Endothelial cell of hepatic sinusoid (primary cell): ENCODE measurements at regions not wholly inside any gene's neighbourhood (a gene's known extent, or its start where the extent isn't known, plus 50 kb on each side); places are given as distances from the start of the nearest gene placed in this dataset.
"Not testable (repeated sequence)": the region's sequence is repeated elsewhere in the genome, so short reads cannot be mapped to it uniquely, and the experiment has no call there.

Experiments used
- in situ Hi-C: cut with HindIII; loops from 2 replicates; pipeline ENCODE4 v1.10.0; 2017; ENCODE audit warnings: low sequenced_read_pairs

DNA sequence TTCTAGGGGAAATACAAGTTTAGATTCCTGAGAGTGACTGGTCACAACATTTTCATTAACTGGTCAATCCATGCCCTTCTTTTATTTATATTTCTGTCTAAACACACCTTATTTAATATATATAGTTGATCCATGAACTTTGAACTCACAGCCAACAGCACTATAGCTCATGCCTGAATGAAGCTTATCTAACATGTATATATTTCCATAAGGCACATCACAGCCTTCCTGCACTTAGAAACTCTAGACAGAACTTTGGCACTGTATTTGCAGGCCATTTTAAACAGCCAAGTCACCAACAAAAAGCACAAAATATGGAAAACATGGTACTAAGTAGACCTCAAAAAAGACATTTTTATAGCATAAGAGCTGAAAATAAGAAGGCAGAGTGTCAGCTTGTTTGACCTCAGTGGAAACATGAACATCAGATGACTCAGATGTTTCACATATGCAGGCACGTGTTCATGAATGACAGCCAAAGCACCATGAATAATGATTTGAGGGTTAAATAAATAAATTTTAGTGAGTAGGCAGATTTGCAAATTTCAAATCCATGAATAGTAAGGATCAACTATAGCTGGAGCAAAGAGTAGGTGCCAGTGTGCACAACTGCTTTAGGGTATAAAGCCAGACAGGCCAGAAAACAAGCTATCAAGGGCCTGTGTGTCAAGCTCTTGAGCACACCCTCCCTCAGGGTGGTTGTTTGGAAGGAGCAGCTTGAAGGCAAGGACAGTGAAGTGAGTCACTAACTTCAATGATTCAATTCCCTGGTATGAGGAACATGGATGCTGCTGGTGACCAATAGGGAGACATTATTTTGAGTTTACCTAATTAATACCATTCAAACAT lies 88.9 kb upstream of the NT5E start:
- in situ Hi-C loops: loop anchor here (5.0 to 10.0 kb wide), 2 partner anchors 66 to 94 kb away; partner anchors contain the start of gene NT5E

DNA sequence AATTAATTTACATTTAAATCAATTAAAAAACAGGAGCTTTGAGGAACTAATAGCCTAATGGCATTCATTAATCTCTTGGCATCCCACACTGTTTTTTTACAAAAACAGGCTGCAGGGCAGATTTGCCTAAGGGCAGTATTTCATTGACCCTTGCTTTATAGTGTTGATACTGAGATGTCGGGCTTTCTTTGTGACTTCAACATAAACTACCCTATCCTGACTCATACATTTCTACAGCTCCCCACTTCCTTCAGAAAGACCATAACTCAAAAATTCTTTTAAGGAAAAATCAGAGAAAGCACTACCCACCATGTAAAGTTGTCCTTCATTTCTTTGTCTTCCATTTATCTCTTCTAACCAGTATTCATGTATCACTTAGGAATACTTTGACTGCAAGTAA lies 92.2 kb upstream of the NT5E start:
- in situ Hi-C loops: no loop called here

DNA sequence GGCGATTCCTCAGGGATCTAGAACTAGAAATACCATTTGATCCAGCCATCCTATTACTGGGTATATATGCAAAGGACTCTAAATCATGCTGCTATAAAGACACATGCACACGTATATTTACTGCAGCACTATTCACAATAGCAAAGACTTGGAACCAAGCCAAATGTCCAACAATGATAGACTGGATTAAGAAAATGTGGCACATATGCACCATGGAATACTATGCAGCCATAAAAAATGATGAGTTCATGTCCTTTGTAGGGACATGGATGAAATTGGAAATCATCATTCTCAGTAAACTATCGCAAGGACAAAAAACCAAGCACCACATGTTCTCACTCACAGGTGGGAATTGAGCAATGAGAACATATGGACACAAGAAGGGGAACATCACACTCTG lies 93.1 kb upstream of the NT5E start:
- in situ Hi-C loops: not testable (repeated sequence)

DNA sequence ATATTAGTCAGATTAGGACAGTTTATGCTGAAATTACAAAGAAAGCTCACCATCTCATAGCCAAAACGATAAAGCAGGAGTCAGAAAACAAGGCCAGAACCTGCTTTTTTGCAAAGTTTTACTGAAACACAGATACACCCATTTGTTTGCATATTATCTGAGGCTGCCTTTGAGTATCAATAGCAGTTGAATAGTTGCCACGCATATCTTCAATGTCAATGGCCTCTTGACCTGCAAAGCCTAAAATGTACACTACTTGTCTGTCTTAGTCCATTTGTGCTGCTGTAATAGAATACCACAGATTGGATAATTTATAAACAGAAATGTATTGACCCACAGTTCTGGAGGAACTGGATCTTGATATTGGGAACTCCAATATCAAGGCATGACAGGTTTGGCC lies 94.1 kb upstream of the NT5E start:
- in situ Hi-C loops: no loop called here

DNA sequence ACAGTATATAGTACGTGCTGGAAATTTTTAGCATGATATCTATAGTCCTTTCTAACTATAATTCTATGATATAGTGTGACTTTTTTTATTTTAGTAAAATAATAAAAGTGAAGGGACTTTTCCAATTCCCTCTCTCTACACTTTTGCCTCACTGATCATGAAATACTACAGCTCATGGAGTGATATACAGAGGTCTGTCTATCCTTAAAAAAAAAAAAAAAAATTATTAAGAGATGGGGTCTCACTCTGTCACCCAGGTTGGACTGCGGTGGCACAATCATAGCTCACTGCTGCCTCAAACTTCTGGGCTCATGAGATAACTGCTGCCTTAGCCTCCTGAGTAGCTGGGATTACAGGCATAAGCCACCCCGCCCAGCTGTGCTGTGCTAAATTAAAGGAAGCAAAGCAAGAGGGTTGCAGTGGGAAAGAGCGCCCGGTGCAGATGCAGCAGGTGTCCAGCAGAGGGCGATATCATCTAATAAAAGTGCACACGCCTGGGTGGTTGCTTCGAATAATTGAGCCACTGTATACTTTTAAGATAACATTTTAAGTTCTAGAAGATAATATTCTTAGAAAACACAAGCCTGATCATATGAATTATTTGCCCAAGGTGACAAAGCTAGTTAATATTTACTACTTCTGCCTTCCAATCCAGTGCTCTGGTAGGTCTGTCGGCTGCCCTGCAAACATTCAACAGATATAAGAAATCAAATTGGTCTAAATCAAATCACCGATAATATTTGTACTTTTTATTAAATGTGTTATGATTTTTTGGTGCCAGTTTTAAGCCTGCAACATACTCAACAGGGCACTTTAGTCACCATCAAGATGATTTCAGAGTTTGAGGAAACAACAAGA lies 94.9 kb upstream of the NT5E start:
- in situ Hi-C loops: loop anchor here (5.0 kb wide), 1 partner anchor 122 kb away; no protein-coding TSS in a partner anchor

DNA sequence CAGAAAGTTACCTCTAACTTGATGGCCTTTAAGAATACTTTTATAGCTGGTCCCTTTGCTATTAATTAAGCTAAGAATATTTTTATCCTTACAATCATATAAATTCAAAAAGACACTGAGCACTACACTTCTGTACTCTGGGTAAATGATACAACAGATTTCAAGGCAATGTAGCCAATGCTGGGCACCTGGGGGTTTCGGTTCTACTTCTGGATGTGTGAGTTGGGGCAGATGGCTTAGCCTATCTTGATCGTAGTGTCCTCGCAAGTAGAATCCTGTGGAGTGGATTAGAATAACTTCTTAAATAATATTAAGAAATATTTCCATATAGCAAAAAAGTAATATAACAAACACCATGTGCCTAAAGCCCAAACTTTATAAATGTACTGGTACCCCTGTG lies 96.9 kb upstream of the NT5E start:
- in situ Hi-C loops: loop anchor here (5.0 kb wide), 1 partner anchor 124 kb away; no protein-coding TSS in a partner anchor

DNA sequence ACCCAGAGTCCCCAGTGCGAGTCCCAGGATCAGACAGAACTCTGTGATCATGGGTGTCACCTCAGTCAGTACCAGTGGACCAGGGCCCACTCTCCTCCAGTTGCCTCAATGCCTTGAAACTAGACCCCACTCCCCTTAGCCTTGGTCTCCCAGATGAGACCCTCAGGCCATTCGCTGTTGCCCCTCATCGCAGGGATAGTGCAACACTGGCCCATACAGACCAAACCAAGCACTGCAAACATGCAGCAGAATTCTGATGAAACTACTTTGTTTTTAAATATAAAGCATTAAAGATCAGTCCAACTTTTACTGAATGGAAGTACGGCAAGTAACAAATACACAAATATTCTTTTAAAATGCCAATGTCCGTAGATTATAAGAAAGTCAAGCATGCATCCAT lies 101.2 kb upstream of the NT5E start:
- in situ Hi-C loops: no loop called here

DNA sequence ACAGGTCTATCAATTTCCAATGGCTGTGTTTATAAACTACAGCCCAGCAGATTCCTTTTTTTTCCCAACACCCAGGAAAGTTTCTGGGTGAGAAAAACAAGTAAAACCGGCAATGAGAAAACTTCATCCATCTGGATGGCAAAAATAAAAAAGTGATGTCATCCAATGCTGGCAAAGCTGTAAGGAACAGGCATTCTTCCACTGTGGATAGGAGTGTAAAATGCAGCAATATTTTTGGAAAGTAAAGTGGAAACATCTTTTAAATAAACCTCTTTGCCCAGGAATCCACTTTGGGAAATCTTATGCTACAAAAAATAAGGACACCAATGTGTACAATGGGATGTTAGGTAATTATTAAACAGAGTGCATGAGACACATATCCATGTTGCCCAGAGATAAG lies 102.1 kb upstream of the NT5E start:
- in situ Hi-C loops: no loop called here

DNA sequence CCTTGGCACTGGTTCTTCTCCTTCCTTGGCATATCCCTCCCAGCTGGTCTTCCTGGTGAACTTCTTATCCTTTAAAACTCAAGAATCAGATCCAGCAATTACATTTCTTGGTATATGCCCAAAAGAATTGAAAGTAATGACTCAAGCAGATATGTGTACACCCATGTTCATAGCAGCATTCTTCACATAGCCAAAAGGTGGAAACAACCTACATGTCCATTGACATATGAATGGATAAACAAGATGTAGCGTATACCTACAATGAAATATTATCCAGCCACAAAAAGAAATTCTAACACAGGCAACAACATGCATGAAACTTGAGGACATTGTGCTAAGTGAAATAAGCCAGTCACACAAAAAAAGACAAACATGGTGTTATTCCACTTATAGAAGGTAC lies 103.7 kb upstream of the NT5E start:
- in situ Hi-C loops: no loop called here

DNA sequence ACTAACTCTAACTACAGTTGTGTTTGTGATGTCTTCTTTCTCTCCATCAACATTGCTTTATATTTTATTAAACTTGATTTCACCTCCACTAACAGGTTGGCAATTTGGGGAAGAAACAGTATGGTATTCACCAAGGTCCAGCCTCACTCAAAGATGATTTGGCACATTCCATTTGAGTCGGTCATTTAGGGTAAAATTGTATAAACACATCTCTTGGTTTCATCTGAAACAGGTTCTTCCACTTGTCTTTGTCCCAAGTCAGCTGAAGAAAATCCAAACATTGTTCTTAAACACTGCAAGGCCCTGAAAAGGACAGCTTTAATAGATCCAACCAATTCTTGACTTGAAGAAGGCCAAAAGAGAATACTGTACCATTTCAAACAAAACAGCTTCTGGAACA lies 104.9 kb upstream of the NT5E start:
- in situ Hi-C loops: no loop called here

DNA sequence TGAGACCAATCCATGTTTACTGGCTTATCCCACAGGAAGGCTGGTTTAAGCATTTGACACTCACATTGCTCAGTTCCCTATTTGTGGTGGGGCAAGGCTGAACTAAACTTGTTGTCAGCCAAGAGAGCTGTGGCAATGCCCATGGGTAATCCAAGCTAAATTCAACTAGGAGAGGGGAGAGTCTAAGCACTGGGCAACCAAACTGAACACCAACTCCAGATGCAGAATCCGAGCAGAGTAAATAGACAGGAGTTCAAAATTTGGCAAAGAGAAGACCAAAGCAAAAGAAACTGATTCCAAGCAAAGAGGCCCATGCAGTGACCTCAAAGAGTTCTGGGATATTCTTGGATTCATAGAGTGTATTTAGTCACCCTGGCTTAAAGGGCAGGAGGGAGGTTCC lies 106.5 kb upstream of the NT5E start:
- in situ Hi-C loops: no loop called here

DNA sequence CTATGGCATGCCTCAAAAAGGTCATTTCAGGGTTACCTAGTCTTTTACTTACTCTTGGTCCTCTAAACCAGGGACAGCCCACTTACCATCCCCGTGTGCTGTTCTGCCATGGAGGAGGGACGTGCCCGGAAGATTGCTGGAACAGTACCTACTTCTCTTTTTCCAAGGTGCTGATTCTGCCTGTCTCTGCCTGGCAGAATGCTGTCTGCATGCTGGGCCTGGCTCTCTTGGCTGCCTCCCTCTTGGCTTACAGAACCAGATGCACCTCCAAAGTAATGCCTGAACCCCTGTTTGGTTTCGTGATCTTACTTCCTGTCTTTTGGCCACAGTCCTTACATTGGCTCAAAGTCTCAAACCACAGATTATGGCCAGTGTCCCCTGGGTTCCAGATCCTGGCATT lies 120.7 kb upstream of the NT5E start:
- in situ Hi-C loops: no loop called here

DNA sequence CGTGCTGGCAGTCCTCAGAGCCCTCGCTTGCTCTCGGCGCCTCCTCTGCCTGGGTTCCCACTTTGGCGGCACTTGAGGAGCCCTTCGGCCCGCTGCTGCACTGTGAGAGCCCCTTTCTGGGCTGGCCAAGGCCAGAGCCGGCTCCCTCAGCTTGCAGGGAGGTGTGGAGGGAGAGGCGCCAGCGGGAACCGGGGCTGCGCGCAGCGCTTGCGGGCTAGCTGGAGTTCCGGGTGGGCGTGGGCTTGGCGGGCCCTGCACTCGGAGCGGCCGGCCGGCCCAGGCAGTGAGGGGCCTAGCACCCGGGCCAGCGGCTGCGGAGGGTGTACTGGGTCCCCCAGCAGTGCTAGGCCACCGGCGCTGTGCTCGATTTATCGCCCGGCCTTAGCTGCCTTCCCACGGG lies 124.1 kb upstream of the NT5E start:
- in situ Hi-C loops: not testable (repeated sequence)

DNA sequence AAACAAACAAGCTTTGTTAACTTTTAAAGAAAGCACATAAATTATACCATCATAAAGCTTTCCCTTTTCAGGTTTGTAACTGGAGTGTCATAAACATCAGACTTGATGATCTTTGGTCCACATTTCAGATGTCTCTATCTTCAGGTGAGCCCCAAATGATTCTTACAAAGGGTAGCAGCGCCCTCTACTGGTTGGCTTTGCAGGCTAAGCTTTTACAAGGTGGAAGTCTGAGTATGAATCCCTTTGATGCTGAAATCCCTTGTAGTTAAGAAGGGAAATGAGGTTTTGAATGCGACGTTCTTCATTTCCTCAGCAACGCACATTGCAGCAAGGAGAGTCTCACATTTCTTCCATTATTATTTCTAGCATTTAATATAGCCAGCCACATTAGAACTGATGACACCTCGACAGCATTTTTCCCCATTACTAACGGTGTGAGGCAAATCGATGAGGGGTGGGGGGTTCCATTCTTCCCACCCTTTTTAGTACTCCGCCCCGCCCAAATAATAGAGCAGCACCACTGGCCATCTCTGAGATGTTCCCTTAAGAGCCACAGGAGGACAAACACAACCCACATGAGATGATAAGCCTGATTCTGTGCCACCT lies 126.3 kb upstream of the NT5E start:
- in situ Hi-C loops: loop anchor here (25.0 kb wide), 1 partner anchor 636 kb away; no protein-coding TSS in a partner anchor

DNA sequence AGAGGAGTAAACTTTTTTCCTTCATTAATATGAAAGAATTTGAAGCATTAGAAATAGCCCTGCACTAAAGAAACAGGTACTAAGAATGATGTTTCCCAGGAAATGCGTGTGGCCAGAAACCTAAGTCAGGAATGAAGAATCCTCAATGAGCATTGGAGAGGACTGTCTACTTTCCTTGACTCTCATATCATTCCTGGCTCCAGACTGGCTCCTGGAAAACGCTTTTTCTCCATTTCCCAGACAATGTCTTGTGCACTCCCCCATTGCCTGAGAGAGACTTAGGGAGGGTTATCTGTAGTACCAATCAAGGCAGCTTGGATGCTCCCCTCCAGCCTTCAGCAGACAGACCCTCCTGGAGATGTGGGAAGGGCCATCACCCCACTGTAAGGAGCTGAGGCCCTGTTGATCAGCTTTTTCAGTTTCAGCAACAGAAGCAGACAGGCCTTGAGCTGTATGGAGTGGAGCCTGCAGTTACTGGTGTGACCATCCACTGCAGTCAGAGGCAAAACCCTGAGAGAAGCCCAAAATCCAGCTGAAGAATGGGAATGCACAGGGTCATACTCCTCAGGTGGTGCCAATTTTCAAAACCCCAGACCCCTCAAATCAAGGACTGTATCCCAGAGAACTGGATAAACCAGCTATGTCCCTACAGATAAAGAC lies 127.3 kb upstream of the NT5E start:
- in situ Hi-C loops: loop anchor here (25.0 kb wide), 1 partner anchor 635 kb away; no protein-coding TSS in a partner anchor

DNA sequence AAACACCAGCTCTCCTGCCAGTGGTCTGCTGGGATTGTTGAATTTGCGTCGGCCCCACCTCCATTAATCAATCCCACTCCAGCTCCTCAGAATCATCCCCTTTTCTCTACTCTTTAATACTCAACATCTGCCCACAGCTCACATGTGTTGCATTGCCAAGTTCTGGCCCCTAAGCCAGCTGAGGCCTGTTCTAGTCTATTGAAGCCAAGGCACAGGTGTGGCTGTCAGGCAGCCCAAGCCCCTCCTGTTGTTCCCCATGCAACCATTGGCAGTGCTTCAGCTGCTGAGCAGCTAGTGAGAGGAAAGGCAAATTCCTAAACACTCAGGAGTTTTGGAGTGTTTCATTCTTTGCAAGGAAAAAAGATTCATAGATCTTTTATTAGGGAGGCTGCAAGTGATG lies 128.0 kb upstream of the NT5E start:
- in situ Hi-C loops: loop anchor here (25.0 kb wide), 1 partner anchor 635 kb away; no protein-coding TSS in a partner anchor

DNA sequence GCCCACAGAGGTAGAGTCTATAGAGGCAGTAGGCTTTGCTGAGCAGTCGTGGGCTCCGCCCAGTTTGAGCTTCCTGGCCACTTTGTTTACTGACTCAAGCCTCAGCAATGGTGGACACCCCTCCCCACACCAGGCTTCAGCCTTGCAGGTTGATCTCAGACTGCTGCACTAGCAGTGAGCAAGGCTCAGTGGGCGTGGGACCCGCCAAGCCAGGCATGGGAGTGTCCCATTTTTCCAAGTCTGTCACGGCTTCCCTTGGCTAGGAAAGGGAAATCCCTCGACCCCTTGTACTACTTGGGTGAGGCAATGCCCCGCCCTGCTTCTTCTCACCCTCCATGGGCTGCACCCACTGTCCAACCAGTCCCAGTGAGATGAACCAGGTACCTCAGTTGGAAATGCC lies 135.3 kb upstream of the NT5E start:
- in situ Hi-C loops: loop anchor here (25.0 kb wide), 1 partner anchor 627 kb away; no protein-coding TSS in a partner anchor

DNA sequence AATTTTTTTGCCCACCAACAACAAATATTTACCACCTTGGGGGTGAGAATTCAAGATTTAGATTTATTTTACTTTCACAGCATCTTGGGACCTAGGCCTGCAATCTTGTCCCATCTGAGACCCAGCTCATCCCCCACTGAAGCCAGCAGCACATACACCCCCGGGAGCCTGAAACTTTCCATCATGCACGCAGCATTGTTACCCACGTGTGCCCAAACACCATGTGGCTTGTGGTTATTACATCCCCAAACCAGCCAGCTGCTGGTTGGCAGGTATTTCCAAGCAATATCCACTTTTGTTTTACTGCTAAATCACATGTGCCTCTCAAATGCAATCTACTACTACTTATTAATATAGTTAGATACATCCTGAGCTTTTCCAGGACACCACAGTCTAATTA lies 149.3 kb upstream of the NT5E start:
- in situ Hi-C loops: loop anchor here (25.0 kb wide), 1 partner anchor 613 kb away; no protein-coding TSS in a partner anchor

DNA sequence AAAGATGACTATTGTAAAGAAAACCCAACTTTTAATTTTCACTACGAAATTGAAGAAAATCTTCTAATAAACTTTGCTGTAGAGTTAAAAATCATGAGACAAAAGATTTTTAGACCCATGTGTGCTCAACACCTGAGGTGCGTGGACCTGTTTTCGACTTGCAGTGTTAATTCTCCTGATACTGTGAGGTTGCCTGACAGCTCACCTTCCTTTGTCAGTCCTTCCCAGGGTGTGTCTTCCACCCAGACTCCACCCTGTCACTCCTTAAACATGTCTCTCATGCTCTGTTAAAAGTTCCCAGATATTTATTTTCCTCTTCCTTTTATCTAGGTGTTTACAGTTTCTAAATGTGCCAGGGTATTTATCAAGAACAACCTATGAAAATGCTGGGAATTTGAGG lies 151.3 kb upstream of the NT5E start:
- in situ Hi-C loops: no loop called here

DNA sequence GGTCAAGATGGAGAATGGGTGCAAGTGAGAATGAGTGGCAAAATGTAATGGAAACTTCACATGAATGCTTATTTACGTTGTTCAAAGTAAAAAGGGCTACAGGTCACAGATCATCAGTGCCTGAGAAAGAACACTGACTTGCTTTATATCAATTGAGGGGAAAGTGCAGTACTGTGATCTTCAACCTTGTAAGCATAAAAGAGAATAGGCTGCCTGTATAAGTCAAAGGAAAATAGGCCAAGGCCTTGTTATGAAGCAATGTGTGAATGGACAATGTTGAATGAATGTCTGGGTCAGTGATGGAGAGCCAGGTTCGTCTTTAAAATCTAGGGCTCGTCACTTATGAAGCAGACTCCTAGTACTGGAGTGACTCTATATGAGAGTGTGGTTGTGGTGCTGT lies 158.6 kb upstream of the NT5E start:
- in situ Hi-C loops: no loop called here

DNA sequence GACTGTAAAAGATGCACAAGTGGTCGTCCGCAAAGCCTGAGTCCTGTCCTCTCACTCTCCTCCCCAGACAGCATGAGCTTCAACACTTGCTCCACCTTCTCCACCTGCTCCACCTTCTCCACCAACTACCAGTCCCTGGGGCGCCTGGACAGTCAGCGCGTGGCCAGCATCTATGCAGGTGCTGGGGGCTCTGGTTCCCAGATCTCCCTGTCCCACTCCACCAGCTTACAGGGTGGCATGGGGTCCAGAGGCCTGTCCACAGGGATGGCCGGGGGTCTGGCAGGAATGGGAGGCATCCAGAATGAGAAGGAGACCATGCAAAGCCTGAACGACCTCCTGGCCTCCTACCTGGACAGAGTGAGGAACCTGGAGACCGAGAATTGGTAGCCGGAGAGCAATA lies 162.2 kb upstream of the NT5E start:
- in situ Hi-C loops: no loop called here
